ENCODE measurements at regions not wholly inside any gene's neighbourhood (a gene's known extent, or its start where the extent isn't known, plus 50 kb on each side); places are given as distances from the start of the nearest gene placed in this dataset.

DNA sequence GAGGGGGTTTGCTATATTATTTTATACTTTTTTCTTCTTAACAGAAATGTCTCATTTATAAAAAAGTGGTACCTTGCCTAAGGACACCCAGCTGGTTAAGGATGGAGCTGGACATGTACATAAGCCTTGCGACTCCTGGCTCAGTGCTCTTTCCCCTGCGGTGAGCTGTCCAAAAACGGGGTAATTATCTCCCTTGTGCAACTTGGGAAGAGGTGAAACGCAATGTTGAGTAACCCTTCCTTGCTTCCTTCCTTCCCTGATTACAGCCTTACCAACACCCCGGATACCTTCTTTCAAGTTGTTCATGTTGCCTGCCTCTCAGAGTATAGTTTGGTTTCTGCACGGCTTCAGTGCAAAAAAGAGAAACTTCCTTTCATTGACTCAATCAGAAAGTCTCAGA is 94.1 kb upstream of the XYLT1 start:
- no peak for TF ChIP-seq POLR2A (IDR thresholded peaks at IDR 0.05)
- TF ChIP-seq CTCF (IDR thresholded peaks at IDR 0.05) = no peak
- no peak overlapping the region for H3K4me3 ChIP-seq
- H3K36me3 ChIP-seq (ENCODE audit: low read depth, missing control alignments) = no peaks in the 10 kb centered on the region
- no peaks in the 10 kb centered on the region for H3K4me1 ChIP-seq
- H3K27me3 ChIP-seq = no peaks in the 10 kb centered on the region
- DNase-seq = no peak
- intact Hi-C loops (cut with DNase I; ENCODE audit: low total_unique reads) = no loop called here
- no peaks in the 10 kb centered on the region for H3K9me3 ChIP-seq
- WGBS, 2 donors = 76 to 93% methylated on average over 6 of the region's 6 CpGs
- no peak overlapping the region for H3K27ac ChIP-seq

DNA sequence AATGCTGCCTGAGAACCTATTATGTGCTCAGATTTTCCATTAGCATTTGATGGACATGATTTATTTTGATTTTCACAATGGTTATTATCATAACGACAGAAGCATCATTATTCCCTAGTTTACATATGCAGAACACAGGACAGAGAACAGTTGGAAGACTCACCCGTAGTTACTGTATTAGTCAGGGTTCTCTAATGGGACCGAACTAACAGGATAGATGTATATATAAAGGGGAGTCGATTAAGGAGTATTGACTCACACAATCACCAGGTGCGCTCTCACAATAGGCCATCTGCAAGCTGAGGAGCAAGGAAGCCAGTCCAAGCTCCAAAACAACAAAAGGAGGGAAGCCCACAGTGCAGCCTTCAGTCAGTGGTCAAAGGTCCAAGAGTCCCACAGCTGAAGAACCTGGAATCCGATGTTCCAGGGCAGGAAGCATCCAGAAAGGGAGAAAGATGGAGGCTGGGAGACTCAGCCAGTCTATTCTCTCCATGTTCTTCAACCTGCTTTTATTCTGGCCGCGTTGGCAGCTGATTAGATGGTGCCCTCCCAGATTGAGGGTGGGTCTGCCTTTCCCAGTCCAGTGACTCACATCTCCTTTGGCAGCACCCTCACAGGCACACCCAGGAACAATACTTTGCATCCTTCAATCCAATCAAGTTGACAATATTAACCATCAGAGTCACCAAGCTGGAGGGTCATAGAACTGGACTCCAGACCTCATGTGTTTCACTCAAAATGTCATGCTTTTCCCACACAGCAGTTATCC is 92.7 kb upstream of the XYLT1 start:
- TF ChIP-seq CTCF (IDR thresholded peaks at IDR 0.05) (no peak), POLR2A (IDR thresholded peaks at IDR 0.05) (no peak)
- no peaks in the 10 kb centered on the region for H3K4me1 ChIP-seq
- H3K4me3 ChIP-seq = no peak overlapping the region

GRCh38 chr16:17561056-17561455 is 90.3 kb upstream of the XYLT1 start:
- DNase-seq = no peak
- Histone ChIP-seq H3K36me3 (ENCODE audit: low read depth, missing control alignments) (no peaks in the 10 kb centered on the region), H3K4me1 (no peaks in the 10 kb centered on the region), H3K27me3 (no peaks in the 10 kb centered on the region), H3K4me3 (no peak overlapping the region), H3K9me3 (no peaks in the 10 kb centered on the region), H3K27ac (no peak overlapping the region)
- TF ChIP-seq CTCF (IDR thresholded peaks at IDR 0.05) (no peak), POLR2A (IDR thresholded peaks at IDR 0.05) (no peak)
- WGBS, 2 donors = 79 to 96% methylated on average over 5 to 10 of the region's 10 CpGs
- intact Hi-C loops (cut with DNase I; ENCODE audit: low total_unique reads) = no loop called here

More for the DNA sequence above, 92.7 kb upstream of the XYLT1 start:
- no peaks in the 10 kb centered on the region for H3K36me3 ChIP-seq (ENCODE audit: low read depth, missing control alignments)
- no peak overlapping the region for H3K27ac ChIP-seq
- WGBS, 2 donors = 85 to 87% methylated on average over 8 of the region's 8 CpGs
- intact Hi-C loops (cut with DNase I; ENCODE audit: low total_unique reads) = no loop called here
- H3K27me3 ChIP-seq = no peaks in the 10 kb centered on the region
- DNase-seq = no peak
- no peaks in the 10 kb centered on the region for H3K9me3 ChIP-seq

DNA sequence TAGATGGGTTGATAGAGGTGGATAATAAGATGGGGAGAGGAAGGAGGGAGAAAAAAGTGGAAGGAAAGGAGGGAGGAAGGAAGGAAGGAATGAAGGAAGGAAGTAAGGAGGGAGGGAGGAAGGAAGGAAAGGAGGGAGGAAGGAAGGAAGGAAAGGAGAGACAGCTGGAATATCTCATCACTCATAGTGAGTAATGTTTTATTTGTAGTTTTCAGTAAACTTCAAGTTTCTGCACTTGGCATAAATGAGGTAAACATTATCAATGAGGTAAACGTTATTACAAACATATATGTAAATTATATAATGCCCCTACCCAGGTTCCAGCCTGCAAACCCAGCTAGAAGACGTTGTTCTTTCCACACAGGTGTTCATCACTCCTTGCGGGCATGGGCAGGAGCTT is 89.8 kb upstream of the XYLT1 start:
- no peak for DNase-seq
- no peaks in the 10 kb centered on the region for H3K9me3 ChIP-seq
- intact Hi-C loops (cut with DNase I; ENCODE audit: low total_unique reads) = no loop called here
- 63 to 67% methylated on average over 3 of the region's 3 CpGs for whole genome bisulfite sequencing, 2 donors
- no peaks in the 10 kb centered on the region for H3K36me3 ChIP-seq (ENCODE audit: low read depth, missing control alignments)
- no peaks in the 10 kb centered on the region for H3K4me1 ChIP-seq
- no peak overlapping the region for H3K4me3 ChIP-seq
- H3K27ac ChIP-seq = no peak overlapping the region
- H3K27me3 ChIP-seq = no peaks in the 10 kb centered on the region
- TF ChIP-seq CTCF (IDR thresholded peaks at IDR 0.05) (no peak), POLR2A (IDR thresholded peaks at IDR 0.05) (no peak)

- no peak for TF ChIP-seq POLR2A (IDR thresholded peaks at IDR 0.05)
- no peak for TF ChIP-seq CTCF (IDR thresholded peaks at IDR 0.05)
- Histone ChIP-seq H3K27ac (no peak overlapping the region), H3K4me3 (no peak overlapping the region), H3K4me1 (no peaks in the 10 kb centered on the region), H3K9me3 (no peaks in the 10 kb centered on the region), H3K36me3 (ENCODE audit: low read depth, missing control alignments) (no peaks in the 10 kb centered on the region), H3K27me3 (no peaks in the 10 kb centered on the region)
- 72 to 73% methylated on average over 6 of the region's 6 CpGs for WGBS, 2 donors
- intact Hi-C loops (cut with DNase I; ENCODE audit: low total_unique reads) = no loop called here
- DNase-seq = no peak
Observed at GRCh38 chr16:17559394-17559793, 88.6 kb upstream of the XYLT1 start.
